ENCODE measurements at regions not wholly inside any gene's neighbourhood (a gene's known extent, or its start where the extent isn't known, plus 50 kb on each side); places are given as distances from the start of the nearest gene placed in this dataset.

GRCh38 chr6:144678844-144679243 lies 393.7 kb downstream of the UTRN start:
- Histone ChIP-seq H3K4me1 (peaks cover 16% of the 10 kb centered on the region), H3K4me3 (no peak overlapping the region), H3K36me3 (no peaks in the 10 kb centered on the region), H3K27me3 (no peaks in the 10 kb centered on the region), H3K27ac (no peak overlapping the region), H3K9me3 (no peaks in the 10 kb centered on the region)
- intact Hi-C loops (cut with DNase I), result no loop called here
- no peak for DNase-seq (ENCODE audit: extremely low spot score in 2 of 2)
- TF ChIP-seq, protein P1, sequence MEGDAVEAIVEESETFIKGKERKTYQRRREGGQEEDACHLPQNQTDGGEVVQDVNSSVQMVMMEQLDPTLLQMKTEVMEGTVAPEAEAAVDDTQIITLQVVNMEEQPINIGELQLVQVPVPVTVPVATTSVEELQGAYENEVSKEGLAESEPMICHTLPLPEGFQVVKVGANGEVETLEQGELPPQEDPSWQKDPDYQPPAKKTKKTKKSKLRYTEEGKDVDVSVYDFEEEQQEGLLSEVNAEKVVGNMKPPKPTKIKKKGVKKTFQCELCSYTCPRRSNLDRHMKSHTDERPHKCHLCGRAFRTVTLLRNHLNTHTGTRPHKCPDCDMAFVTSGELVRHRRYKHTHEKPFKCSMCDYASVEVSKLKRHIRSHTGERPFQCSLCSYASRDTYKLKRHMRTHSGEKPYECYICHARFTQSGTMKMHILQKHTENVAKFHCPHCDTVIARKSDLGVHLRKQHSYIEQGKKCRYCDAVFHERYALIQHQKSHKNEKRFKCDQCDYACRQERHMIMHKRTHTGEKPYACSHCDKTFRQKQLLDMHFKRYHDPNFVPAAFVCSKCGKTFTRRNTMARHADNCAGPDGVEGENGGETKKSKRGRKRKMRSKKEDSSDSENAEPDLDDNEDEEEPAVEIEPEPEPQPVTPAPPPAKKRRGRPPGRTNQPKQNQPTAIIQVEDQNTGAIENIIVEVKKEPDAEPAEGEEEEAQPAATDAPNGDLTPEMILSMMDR (IDR thresholded peaks at IDR 0.05), result no peak
- no peak for TF ChIP-seq POLR2AphosphoS5 (IDR thresholded peaks at IDR 0.05; ENCODE audit: insufficient read depth in 1 of 2, low read depth in 1 of 2)
- no peak for TF ChIP-seq POLR2A (IDR thresholded peaks at IDR 0.05)

DNA sequence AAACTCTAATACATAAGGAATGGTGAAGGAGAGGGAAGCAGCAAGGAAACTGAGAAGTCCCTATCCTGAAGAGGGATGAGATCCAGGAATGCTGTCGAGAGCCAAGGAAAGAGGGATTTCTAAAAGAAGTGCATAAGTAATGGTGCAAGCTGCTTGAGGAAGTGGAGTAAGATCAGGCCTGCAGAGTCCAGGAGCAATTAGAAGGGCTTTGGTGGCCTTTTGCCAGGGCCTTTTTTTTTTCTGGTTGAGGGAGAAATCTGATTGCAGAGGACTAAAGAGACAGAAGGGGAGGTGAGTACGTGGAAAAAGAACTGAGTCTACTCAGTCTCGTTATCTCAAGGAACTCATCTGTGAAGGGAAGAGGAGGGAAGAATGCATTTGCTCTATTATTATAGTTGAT lies 396.2 kb downstream of the UTRN start:
- Histone ChIP-seq H3K4me3 (no peak overlapping the region), H3K27me3 (no peaks in the 10 kb centered on the region), H3K27ac (no peak overlapping the region), H3K36me3 (no peaks in the 10 kb centered on the region), H3K9me3 (no peaks in the 10 kb centered on the region), H3K4me1 (peaks cover 16% of the 10 kb centered on the region)
- TF ChIP-seq, protein P1 (IDR thresholded peaks at IDR 0.05), result no peak
- no peak for TF ChIP-seq POLR2AphosphoS5 (IDR thresholded peaks at IDR 0.05; ENCODE audit: insufficient read depth in 1 of 2, low read depth in 1 of 2)
- no peak for TF ChIP-seq POLR2A (IDR thresholded peaks at IDR 0.05)
- intact Hi-C loops (cut with DNase I), result no loop called here
- no peak for DNase-seq (ENCODE audit: extremely low spot score in 2 of 2)

- Histone ChIP-seq H3K27ac (no peak overlapping the region), H3K27me3 (no peaks in the 10 kb centered on the region), H3K4me1 (peaks cover 16% of the 10 kb centered on the region), H3K9me3 (peaks cover 5% of the 10 kb centered on the region), H3K36me3 (peaks cover 0 to 6% of the 10 kb centered on the region in 2 donors), H3K4me3 (no peak overlapping the region)
- intact Hi-C loops (cut with DNase I), result no loop called here
- DNase-seq (ENCODE audit: extremely low spot score in 2 of 2), result no peak
- TF ChIP-seq, protein P1 (IDR thresholded peaks at IDR 0.05), result no peak
- no peak for TF ChIP-seq POLR2A (IDR thresholded peaks at IDR 0.05)
- no peak for TF ChIP-seq POLR2AphosphoS5 (IDR thresholded peaks at IDR 0.05; ENCODE audit: insufficient read depth in 1 of 2, low read depth in 1 of 2)
These were observed 398.3 kb downstream of the UTRN start for GRCh38 chr6:144683216-144684070.

DNA sequence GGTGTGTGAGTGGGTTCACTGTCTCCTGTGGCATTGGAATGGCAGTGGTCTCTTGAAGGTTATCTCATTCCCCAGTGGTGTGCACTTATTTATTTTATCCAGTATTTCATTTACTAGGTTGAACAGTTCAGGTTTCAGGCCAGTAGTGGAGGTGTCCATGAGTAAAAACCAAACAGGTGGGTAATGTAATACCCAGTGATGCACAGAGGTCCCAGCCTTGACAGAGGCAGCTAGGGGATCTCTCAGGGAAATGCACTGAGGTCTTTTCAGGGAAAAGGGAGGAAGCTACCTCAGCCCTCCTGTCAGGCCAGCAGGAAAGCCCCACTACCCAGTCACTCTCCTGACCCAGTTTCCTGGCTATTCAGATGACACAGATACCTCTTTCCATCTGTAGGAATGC lies 403.6 kb downstream of the UTRN start:
- no peaks in the 10 kb centered on the region for H3K4me1 ChIP-seq
- TF ChIP-seq, protein P1 (IDR thresholded peaks at IDR 0.05), result no peak
- no peak for TF ChIP-seq POLR2A (IDR thresholded peaks at IDR 0.05)
- intact Hi-C loops (cut with DNase I), result no loop called here
- H3K36me3 ChIP-seq, result peaks cover 0 to 15% of the 10 kb centered on the region in 2 donors
- no peak for DNase-seq (ENCODE audit: extremely low spot score in 2 of 2)
- peaks cover 5% of the 10 kb centered on the region for H3K9me3 ChIP-seq
- no peak overlapping the region for H3K27ac ChIP-seq
- no peaks in the 10 kb centered on the region for H3K27me3 ChIP-seq
- no peak overlapping the region for H3K4me3 ChIP-seq

- Histone ChIP-seq H3K27ac (no peak overlapping the region), H3K4me1 (no peaks in the 10 kb centered on the region), H3K27me3 (no peaks in the 10 kb centered on the region), H3K36me3 (peaks cover 0 to 15% of the 10 kb centered on the region in 2 donors), H3K9me3 (peaks cover 5% of the 10 kb centered on the region), H3K4me3 (no peak overlapping the region)
- TF ChIP-seq POLR2AphosphoS5 (IDR thresholded peaks at IDR 0.05; ENCODE audit: insufficient read depth in 1 of 2, low read depth in 1 of 2) (no peak), POLR2A (IDR thresholded peaks at IDR 0.05) (no peak)
- TF ChIP-seq, protein P1 (IDR thresholded peaks at IDR 0.05), result no peak
- intact Hi-C loops (cut with DNase I), result no loop called here
- DNase-seq (ENCODE audit: extremely low spot score in 2 of 2), result no peak
These were observed 404.4 kb downstream of the UTRN start for GRCh38 chr6:144689503-144690040.

Data from vagina (tissue), 2 donors.